GM12872 (cell line): ENCODE measurements at regions not wholly inside any gene's neighbourhood (a gene's known extent, or its start where the extent isn't known, plus 50 kb on each side); places are given as distances from the start of the nearest gene placed in this dataset.

Source experiments
- CTCF ChIP-seq: IDR thresholded peaks from 3 replicates; pipeline ENCODE4 v1.5.1; 2011; ENCODE audit warnings: low read depth, mild to moderate bottlenecking, low read length, moderate library complexity; ENCODE audit not compliant: insufficient read depth

DNA sequence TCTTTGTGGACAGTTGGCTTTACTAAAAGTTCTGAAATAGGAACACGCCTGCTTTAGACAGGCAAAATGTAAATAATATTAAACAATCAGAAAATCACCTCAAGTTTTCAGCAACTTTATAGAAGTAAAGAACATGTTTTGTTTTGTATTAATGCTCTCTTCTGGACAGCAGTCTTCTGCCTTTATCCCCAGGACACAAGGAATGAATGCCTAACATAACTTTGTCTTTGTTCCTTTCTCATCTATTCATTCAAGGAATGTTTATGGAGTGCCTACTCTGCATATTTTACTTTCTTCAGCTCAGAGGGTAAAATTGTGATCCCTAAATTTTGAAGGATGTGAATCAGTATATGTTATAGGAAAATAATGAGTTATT is 325.4 kb downstream of the FOXO1 start:
- TF ChIP-seq CTCF = no peak

DNA sequence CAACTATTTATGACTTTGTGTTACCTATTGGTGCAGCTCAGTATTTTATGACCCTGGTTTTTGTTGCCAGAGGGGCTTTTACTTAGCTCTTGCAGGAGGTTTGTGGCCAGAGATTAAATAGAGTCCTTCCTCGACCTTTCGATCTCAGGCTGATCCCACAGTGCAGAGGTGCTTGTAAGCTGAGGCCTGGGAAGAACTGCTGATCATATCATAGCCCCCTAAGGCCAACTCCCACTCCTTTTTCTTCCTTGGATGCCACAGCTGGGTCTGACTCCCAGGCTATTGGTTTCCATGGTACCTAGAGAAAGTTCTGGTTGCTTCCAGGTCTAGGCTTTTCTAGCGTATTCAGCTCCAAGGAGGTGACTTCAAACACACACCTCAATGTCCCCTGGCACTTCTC is 324.9 kb downstream of the FOXO1 start:
- no peak for TF ChIP-seq CTCF

DNA sequence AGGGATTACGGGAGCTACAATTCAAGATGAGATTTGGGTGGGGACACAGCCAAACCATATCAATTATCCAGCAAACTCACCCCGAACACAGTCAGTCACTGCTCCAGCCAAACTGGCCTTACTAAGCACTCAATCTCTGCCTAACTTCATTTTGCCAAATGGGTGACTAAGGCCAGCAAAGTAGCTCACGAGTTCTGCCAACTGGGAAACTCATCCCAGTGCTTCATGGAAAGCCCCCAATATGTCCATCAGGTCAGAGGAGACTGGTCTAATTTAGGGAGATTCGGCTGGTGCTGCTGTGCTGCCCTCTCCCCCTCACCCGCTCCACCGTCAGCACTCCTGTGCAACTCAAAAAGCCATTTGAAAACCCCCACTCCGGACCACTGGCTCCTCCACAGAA is 324.0 kb downstream of the FOXO1 start:
- TF ChIP-seq CTCF = no peak

DNA sequence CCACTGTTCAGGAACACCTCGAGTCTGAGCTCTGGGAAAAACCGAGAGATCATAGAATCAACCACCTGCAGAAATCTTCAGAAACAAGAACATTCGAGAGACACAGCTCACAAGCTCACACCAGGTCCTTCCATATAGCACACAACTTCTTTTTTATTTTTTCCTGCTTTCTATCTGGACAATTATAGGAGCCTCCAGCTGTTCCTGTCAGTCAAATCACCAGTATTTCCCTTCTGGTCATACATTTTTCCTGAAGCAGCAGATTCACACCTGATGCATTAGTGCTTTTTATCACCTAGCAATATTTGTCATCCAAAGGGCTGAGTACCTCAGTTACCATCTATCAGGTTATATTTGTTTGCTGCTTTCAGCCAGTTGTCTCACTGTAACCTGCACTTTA is 323.5 kb downstream of the FOXO1 start:
- TF ChIP-seq CTCF = no peak

- no peak for TF ChIP-seq CTCF
Measured at GRCh38 chr13:40343550-40344269, 322.7 kb downstream of the FOXO1 start.

DNA sequence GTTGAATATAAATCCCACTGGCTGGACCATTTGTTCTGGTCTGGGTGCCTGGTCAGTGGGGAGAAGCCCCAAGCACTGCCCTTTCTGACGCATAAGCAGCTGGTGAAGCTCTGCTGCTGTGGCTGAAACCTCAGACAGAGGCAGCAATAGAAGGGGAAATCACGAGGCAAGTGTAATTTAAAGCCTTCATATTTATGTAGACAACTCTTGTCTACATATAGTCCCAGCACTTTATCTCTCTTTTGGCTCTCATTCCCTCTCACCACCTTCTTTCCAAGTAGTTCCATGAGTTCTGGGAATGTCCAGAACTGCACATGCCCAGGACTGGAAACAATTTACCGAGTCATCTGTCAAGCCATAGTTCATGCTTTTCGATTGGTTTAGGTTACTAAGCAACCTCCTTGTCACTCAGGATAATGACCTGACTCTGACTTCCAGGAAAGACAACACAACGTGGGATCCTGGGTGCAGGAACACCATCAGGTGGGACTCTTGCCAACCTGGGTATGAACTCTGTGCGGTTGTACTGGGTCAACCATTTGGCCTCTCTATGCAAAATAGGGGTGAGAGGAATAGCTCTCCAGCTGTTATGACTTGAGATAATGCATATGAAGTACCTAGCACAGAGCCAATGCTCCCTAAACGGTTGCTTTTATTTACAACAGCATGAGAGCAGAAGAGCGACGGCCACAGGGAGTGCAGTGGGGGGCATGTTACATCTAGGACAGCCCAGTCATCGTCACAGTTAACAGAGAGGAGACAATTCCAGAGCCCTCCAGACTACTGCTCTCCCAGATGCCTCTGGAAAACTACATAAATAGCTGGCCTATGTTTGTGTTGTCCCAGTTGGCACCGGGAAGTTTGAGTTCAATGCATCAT is 321.9 kb downstream of the FOXO1 start:
- no peak for TF ChIP-seq CTCF

DNA sequence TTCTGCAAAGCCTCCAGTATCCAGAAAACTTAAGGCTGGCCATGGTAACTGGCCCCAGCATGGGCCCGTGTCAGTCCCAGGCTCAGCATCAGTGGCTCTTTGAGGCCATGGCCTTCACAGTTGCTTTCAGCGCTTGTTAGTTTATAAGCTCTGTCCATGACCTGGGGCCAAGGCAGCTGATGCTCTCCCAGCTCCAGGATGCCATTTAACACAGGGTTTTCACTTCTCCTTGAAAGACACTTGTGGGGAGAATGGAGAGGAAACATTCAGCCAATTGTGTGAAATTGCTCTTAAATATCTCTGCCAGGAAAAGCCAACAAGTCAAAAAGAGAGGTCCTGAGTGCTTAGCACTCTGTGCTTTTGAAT is 321.3 kb downstream of the FOXO1 start:
- no peak for TF ChIP-seq CTCF
